GM21367 (cell line): ENCODE measurements at regions not wholly inside any gene's neighbourhood (a gene's known extent, or its start where the extent isn't known, plus 50 kb on each side); places are given as distances from the start of the nearest gene placed in this dataset.
"Not testable (repeated sequence)": the region's sequence is repeated elsewhere in the genome, so short reads cannot be mapped to it uniquely, and the experiment has no call there.

ENCODE experiments used
- ATAC-seq: cut with Tn5 transposase; IDR thresholded peaks from one replicate; pipeline ENCODE4 v1.9.1; 2021; ENCODE audit not compliant: unreplicated experiment

DNA sequence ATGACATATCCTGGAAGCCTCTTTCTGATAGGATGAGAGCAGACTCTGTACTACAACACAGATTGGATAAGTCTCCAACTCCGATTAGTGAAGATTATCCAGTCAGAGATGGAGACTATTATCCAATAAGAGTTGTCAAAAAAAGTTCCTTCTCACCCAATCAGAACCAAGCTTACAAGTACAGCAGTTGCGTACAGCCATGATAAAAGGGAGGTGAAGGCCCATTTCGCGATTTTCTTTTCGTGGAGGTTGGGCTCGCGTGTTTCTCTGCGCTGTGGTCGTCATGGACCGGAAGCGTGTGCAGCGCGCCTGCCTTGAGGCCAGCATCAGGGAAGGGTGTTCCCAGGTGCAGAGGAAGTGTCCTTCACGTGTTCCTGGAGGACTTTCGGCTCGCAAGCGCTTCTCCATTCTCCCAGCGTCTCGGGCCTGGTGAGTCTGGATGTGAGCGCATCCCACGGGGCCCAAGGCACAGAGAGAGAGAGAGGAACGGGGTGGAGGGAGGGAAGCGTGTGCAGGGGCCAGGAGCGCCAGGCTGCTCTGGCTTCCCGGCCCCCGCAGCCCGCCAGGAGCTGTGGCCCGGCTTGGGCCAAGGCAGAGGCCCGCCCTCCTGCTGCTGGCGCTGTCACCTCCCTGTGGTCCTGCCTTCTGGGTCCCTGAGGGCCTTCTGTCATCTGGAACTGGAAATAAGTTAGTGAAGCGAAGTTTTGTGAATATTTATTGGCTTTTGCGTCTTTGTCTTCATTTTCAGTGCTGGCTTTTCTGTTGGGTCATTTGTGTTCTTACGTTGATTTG, 53.9 kb downstream of the CDRT15L2 start:
- not testable (repeated sequence) for ATAC-seq

DNA sequence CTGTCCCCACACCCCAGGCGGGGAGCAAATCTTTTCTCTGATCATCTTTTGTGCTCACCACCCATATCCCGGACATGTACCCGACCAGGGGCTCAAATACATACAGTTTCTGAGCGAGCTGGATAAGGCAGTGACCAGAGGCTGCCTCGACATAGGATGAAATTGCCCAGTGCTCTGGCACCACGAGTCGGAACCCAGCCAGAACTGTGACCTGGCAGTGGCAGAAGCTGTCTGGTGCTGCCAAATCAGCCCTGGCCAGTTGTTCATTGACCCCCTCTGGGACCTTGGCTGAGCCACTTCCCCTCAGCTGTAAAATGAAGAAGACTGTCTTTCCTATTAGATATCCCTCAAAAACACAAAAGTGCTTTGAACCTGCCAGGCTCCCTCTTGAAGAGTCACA, 60.6 kb downstream of the CDRT15L2 start:
- ATAC-seq: not testable (repeated sequence)

DNA sequence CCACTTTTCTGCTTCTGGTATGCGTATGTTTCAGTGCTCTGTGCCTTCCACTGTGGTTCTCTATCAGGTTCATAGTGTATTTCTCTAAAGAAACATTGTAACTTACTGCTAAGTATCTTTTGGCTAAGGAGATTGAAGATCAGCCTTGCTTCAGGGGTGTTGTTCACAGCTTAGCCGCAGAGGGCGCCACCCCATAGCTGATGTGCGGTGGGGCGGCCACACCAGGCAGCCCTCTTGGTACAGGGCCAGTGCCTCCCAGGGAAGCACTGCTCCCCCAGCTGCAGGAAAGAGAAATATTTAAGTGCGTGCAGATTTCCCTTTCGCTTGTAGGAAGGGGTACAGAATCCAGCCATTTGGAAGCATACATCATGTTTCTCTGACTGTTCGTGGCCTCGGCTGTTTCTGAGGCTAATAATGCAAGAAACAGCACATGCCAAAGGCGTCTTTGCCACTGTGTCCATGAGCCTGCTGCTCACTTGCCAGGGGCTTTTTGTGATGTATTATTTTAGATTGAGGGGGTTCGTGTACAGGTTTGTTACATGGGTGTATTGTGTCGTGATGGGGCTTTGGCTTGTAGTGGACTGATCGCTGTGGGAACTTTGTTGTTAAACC, 67.2 kb downstream of the CDRT15L2 start:
- not testable (repeated sequence) for ATAC-seq

DNA sequence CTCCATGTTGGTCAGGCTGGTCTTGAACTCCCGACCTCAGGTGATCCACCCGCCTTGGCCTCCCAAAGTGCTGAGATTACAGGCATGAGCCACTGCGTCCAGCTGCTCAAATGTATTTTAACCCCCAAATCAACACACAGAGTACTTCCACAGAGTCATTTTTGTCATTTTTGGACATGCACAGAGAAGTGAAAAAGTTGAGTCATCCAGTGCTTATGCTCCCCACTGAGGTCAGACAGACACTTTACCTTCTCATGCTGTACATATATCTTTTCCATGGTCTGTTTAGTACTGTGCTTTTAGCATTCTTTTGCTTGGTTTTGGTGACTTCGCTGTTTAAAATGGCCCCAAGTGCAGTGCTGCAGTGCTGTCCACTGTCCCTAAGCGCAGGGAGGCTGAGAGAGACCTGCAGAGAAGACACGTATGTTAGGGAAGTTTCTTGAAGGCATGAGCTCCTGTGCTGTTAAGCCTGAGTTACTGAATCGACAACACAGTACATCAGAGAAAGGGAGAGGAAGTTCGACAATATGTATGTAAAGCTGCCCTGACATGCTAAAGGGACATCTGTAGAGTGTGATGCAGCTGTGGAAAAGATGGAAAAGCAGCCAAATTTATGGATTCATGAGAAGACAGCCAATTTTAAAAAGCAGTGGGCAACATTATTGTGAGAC, 69.7 kb downstream of the CDRT15L2 start:
- ATAC-seq: peak; percentile 75

DNA sequence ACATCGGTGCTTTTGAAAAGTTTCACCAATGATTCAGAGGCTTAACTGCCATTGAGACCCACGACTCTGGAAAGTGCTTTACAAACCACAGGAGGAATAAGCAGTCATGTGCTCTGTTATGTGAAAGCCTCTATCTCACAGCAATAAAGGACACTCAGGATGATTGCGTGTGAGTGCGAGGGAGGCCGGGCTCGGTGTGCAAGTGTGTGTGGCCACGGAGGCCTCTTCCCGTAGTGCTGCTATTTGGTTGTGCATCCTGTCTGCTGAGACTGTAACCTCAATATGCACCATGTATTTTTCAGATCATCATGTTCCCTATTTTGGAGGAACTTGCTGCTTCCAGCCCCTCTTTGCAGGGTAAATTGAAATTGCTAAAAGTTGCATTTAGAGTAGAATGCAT, 71.5 kb downstream of the CDRT15L2 start:
- not testable (repeated sequence) for ATAC-seq

DNA sequence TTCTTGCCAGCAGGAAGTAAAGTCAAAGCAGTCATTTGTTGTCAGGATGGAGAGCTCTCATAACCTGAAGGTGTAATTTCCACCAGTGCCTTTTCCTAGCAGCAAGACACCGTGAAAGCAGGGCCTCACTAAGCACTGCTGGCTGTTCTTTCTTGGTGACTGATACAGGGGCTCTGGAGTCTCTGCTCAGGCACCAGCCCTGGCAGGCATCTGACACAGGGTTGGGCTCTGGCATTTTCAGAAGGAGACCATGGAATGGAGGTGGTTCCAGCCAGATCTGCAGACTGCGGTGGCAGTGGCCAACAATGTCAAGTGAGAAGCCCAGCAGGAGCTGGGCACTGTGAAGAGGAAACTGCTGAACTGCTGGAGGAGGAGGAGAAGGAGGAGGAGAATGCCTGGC, 72.2 kb downstream of the CDRT15L2 start:
- not testable (repeated sequence) for ATAC-seq

DNA sequence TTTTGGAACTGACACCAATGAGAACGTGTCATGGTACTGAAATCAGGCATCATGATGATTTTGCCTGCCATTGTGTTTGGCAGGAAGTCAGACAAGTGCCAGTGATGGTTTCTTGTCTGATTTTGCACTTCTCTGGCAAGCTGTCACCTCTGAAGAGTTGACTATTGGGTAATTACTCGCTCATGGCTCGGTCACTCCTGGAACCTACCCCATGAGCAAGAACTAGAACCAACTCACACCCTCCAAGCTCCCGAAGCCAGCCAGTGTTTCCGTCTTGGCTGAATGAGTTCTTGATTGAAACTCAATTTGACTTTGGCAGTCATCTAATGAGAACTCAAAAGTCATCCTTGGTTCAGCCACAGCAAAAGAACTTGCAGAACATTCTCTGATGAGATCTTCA, 73.9 kb downstream of the CDRT15L2 start:
- not testable (repeated sequence) for ATAC-seq

DNA sequence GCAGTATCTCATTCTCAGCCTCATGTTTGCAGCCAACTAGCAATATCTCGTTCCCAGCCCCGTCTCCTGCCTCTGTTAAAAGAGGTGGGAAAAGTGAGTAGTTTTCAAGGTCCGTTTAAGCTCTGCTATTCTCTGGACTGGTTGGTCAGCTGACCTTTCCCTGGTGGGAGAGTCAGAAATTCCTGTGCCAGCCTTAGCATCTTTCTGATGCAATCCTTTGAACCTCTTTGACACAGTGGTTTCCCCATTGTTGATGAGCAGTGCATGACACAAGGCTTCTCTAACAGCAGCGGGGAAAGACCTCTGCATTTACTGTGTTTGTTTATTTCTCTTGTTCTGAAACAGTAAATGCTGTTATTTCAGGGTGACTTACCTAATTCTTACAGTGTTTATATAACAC, 74.6 kb downstream of the CDRT15L2 start:
- ATAC-seq: not testable (repeated sequence)

DNA sequence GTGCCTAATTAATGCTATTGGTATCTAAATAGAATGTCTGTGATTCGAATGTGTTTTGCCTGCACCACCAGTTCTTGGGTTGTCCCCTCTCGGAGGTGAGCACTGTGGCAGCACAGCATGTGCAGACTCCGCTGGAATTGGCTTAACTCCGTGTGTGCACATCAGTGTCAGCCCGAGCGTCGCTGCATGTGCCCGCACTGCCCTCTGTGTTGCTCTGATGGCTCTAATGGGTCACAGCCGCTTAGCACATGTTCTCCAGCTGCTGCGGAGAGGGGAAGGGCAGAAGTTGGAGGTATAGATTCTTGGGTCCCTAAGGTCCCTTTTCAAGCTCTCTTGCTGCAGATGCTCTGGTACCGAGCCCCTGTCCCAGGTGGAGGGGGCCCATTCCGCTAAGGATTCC, 75.1 kb downstream of the CDRT15L2 start:
- not testable (repeated sequence) for ATAC-seq

DNA sequence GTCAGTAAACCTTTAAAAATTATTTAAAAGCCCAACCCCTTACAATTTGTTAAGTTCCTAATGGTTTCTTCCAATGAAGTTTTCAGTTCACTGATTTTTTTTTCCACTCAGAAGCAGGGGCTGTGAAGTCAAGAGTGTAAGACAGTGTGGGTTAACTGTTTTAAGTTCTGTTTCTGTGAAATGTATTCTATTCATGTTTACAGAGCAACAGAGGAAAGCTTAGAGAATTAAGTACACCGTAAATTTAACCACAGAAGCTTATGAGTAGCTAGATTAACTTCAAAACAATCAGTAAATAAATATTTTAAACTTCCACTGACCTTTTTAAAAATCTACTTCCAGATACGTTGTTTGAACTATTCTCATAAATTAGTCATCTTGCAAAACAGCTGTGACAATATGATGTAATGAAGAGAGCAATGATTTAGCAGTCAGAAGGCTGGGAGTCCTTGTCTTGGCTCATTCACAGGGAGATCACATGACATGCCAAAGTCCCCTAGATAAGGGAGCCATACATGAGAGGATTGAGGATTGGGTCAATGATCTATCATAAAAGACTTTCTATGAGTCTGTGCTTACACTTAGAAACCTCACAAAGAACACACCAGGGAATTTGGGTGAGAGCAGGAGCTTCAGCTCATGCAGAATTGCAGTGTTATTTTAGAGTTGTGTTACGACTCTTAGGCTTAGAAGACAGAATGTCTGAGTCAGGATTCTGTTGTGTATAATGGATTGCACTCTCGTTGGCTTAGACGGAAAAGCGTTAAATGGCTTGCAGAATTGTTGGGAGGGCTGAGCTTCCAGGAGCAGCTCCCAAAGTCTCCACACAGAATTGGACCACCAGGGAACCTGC, 85.8 kb downstream of the CDRT15L2 start:
- not testable (repeated sequence) for ATAC-seq

DNA sequence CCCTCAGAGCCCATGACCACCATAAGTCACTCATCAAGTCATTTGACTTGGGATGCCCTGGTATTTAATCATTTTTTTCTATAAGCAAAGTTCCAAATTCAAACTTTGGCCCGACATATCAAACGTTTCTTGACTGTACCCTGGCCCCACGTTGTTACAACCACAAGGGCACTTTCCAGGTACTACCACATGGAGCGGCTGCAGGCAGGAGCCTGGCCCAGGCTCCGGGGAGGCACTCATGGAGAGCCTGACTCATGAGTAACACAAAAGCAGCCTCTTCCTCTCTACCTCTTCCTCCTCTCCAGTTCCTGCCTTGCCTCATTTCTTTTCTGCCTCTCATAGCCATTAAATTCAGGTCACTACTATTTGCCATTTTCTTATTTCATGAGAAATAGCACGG, 87.2 kb downstream of the CDRT15L2 start:
- not testable (repeated sequence) for ATAC-seq

DNA sequence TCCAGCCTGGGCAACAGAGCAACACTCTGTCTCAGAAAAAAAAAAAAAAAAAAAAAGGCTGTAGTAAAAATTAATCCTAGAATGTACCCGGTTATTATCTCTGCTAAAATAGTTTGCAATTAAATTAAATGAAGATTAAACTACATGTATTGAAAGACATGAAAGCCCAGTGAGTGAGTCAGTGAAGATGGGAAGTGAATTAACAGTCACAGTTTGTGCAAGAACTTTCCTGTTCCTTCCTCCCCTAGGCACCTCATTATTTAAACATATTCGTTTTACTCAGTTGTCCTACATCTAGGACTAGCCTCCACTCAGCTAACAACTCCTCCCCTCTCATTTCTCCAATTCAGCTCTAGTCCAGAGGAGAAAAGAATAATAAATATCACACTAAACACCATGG, 88.2 kb downstream of the CDRT15L2 start:
- ATAC-seq: not testable (repeated sequence)

DNA sequence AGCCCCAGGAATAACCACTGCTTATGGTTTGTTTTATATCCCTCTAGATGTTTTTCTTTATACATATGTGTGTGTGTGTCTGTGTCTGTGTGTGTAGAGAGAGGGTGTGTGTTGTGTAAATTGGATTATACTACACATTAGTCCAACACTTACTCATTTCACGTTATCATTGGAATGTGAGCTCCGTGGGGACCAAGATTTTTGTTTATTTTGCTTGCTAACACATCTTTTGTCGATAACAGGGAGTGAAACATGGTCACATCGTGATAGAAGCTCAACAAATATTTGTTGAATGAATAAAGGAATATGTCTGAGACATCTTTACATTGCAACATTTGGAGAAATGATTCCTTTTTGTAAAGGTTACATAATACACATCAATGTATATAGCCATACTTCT, 88.8 kb downstream of the CDRT15L2 start:
- not testable (repeated sequence) for ATAC-seq

DNA sequence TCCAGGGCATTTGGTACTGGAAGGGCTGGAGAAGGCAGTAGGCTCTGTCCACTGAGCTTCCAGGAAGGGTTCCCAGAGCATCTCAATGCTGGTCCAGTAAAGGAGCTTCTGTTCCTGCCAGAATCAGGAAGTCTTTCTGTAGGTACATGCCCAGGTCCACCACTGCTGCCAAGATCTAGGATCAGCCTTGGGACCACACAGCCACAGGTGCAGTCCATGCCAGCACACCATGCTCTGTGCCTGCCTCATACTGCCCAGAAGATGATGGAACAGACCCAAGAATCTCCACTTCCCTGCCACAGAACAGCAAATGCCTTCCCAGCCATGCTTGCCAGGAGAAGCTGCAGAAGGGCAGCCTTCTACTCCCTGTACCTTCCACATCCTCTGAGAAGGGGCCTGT, 89.3 kb downstream of the CDRT15L2 start:
- not testable (repeated sequence) for ATAC-seq

DNA sequence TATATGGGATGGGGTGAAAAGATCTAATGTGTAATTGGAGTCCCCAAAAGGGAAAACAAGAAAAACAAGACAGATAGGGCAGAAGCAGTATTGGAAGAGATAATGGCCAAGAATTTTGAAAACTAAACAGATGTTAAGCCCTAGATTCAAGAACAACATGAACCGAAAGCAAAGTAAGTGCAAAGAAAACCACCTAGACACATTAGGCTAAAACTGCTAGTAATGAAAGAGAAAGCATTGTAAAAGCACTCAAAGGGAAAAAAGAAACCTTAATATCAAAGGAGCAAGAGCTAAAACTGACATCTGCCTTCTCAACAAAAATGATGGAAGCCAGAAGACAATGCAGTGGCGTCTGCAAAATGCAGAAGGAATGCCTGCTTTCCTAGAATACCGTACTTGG, 91.0 kb downstream of the CDRT15L2 start:
- ATAC-seq: peak; percentile 62

DNA sequence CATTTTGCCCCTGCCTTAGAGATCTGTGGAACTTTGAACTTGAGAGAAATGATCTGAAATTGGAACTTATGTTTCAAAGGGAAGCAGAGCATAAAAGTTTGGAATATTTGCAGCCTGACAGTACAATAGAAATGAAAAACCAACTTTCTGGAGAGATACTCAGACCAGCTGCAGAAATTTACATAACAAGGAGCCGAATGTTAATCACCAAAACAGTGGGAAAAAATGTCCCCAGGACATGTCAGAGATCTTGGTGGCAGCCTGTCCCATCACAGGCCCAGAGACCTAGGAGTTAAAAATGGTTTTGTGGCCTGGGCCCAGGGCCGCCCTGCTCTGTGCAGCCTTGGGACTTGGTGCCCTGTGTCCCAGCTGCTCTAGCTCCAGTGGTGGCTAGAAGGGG, 94.8 kb downstream of the CDRT15L2 start:
- ATAC-seq: not testable (repeated sequence)

DNA sequence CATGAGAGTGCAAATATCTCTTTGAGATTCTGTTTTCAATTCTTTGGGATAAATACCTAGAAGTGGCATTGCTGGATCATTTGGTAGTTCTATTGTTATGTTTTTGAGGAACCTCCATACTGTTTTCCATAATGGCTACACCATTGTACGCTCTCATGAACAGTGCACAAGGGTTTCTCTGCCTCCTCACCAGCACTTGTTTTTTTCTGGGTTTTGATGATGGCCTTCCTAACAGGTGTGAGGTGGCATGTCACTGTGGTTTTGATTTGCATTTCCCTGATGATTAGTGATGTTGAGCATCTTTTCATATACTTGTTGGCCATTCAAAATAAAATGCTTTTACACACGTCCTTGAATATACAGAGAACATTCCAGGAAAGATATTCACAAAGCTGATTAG, 96.2 kb downstream of the CDRT15L2 start:
- ATAC-seq: not testable (repeated sequence)

DNA sequence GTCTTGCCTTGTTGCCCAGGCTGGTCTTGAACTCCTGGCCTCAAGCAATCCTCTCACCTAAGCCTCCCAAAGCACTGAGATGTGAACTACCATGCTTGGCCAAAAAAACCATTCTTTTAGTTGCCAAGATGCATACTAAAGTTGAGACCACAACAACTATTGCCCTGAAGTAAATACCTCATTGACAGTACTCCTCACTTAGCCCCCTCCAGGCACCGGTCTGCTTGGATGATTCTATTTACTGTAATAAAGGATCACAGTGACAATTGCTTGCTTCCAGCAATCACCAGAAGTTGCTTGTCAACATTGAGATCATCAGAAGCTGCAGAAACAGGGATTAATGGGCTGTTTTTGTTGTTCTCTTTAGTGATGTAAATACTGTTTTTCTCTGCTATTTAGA, 97.1 kb downstream of the CDRT15L2 start:
- ATAC-seq: not testable (repeated sequence)

DNA sequence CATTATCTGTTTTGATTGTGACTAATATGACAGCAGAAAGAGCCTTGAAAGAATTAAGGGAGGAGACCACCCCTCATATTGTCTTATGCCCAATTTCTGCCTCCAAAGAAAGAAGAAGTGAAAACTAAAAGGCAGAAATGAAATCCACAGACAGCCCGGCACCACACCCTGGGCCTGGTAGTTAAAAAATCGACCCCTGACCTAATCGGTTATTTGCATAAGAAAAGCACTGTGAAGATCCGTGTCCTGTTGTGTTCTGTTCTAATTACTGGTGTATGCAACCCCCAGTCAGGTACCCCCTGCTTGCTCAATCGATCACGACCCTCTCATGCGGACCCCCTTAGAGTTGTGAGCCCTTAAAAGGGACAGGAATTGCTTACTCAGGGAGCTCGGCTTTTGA, 97.9 kb downstream of the CDRT15L2 start:
- not testable (repeated sequence) for ATAC-seq

DNA sequence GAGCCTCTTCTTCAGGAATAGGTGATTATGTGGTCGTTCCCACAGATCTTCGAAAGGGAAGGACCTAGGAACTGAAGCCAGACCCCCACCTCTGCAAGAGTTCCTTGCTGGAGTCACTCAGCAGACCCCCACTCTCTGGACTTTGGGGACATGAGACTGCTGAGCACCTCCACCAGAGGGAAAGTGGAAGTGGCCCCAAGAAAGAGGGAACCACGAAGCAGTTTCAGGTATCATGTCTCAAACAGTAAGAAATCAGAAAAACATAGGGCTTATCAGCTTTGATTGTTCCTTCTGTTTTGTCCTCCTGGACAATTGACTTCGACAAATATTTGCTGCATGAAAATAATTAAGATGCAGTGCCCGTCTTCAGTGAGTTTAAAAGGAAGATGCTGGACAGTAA, 98.9 kb downstream of the CDRT15L2 start:
- not testable (repeated sequence) for ATAC-seq
